Calu3 (cell line): ENCODE measurements at regions not wholly inside any gene's neighbourhood (a gene's known extent, or its start where the extent isn't known, plus 50 kb on each side); places are given as distances from the start of the nearest gene placed in this dataset.

Experiments
- BruUV-seq: library from RNA; stranded (reverse); fragments of 400-500 nt; replicated peaks from 2 replicates; lab custom pipeline; 2021; lab: Mats Ljungman, UMichigan
- CTCF ChIA-PET: fragments of 300-600 bp; sonication (Branson Sonifier 250); formaldehyde crosslinking; loops from one replicate; lab custom pipeline; 2022; ENCODE audit warnings: antibody characterized with exemption; lab: Charles Lee
- DNase-seq: peaks from one replicate; pipeline ENCODE4 v3.0.0; 2022
- H3K27ac Mint-ChIP-seq: one replicate; pipeline ENCODE4 v1.8.0; 2022; ENCODE audit warnings: mixed read lengths; ENCODE audit not compliant: unreplicated experiment
- H3K27me3 Mint-ChIP-seq: one replicate; pipeline ENCODE4 v1.8.0; 2022; ENCODE audit warnings: mixed read lengths; ENCODE audit not compliant: unreplicated experiment
- H3K36me3 Mint-ChIP-seq: one replicate; pipeline ENCODE4 v1.8.0; 2022; ENCODE audit warnings: mild to moderate bottlenecking, moderate library complexity, mixed read lengths; ENCODE audit not compliant: insufficient read depth, unreplicated experiment
- H3K4me1 Mint-ChIP-seq: one replicate; pipeline ENCODE4 v1.8.0; 2022; ENCODE audit warnings: mild to moderate bottlenecking, low read depth, mixed read lengths; ENCODE audit not compliant: unreplicated experiment
- H3K4me3 Mint-ChIP-seq: one replicate; pipeline ENCODE4 v1.8.0; 2022; ENCODE audit warnings: mild to moderate bottlenecking, low read depth, moderate library complexity, mixed read lengths; ENCODE audit not compliant: unreplicated experiment
- H3K9me3 Mint-ChIP-seq: one replicate; pipeline ENCODE4 v1.8.0; 2022; ENCODE audit warnings: low read depth, mixed read lengths; ENCODE audit not compliant: unreplicated experiment
- CTCF ChIP-seq: fragments of 200-600 bp; IDR thresholded peaks from one replicate; pipeline ENCODE4 v1.8.0; 2022; ENCODE audit warnings: antibody characterized with exemption; ENCODE audit not compliant: unreplicated experiment
- intact Hi-C: fragments of 100-400 bp; cut with micrococcal nuclease; formaldehyde crosslinking; loops from one replicate; pipeline ENCODE4 v1.10.0; 2022; ENCODE audit not compliant: unreplicated experiment

DNA sequence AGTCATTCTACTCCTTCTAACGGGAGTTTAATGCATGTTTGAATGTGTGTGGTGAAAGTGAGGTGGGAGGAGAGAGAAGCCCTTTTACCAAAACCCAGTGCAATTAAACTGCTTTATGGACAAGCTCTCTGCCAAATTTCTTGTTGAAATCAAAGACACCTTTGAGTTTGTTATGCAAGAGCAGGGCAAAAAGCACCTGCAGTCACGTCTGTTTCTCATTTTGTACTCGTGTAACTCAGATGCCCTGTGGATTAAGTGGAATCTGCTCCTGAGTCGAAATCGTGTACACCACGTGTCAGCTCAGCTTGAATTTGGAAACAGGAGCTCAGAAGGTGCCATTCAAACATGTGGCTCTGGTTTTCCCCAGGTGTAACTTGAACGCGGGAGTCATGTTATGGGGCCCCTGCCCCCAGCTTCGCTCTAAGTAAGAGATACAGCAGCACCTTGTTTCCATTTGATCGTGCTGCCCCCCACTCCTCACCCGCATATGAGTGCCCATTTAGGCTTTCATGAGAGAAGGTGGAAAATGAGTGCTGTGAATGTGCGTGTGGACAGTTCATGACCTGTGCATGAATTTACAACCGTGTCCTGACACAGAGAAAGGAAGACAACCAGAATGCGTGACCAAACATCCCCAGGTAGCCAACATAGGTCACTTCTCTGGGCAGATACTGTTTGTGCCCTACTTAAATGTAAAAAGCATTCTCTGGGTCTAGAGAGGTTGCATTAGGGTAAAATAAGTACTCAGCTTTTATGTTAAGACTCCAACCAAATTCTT lies 347.0 kb upstream of the SLC30A5 start:
- Mint-ChIP-seq H3K36me3 (no peaks in the 10 kb centered on the region), H3K9me3 (peaks cover 2% of the 10 kb centered on the region), H3K27ac (no peak overlapping the region), H3K4me3 (no peak overlapping the region), H3K27me3 (no peaks in the 10 kb centered on the region), H3K4me1 (no peaks in the 10 kb centered on the region)
- intact Hi-C loops = loop anchor here (10.0 kb wide), 1 partner anchor 462 kb away; no protein-coding TSS in a partner anchor
- CTCF ChIA-PET = no interaction called here
- BruUV-seq = no TSS peak
- DNase-seq = no peak
- no peak for TF ChIP-seq CTCF

DNA sequence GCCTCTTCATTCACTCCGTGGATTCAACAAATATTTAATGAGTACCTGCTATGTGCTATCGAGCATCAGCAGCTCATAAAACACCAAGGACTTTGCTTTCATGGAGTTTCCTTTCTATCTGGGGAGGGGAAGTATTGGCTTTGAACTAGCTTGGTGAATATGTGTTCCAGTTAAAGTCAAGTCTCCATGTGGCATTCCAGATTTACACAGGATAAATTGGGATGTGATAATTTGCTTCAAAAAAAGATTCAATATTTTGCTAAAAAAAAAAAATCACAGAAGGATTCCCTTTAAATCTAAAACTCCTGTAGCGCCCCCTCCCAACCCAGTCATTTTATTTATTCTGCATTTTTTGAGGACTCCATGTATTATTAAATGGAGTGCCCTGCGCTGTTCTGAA lies 346.3 kb upstream of the SLC30A5 start:
- CTCF ChIA-PET = no interaction called here
- no peaks in the 10 kb centered on the region for H3K9me3 Mint-ChIP-seq

DNA sequence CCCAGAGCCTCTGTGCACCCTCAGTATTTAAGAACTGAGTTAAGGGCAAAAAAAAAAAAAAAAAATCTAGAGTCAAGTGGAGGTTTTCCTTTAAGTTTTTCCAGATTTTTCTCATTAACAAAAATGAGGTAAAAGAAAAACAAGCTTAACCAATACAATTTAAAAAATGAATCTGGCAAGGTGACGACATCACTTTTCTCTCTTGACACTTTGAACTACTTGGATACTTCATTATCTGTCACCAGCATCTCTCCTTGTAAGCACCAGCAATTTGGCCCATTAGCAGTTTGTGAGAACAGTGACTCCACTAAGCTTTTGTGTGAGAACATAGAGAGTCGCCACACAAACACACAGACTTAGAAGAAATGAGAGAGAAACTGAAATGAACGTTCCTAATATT lies 345.7 kb upstream of the SLC30A5 start:
- BruUV-seq = no TSS peak
- CTCF ChIA-PET = interaction anchor here (0.6 kb wide), 1 partner anchor 43 kb away, joined by 3 read pairs; no protein-coding TSS in a partner anchor
- no peaks in the 10 kb centered on the region for H3K36me3 Mint-ChIP-seq
- DNase-seq = no peak
- H3K4me1 Mint-ChIP-seq = no peaks in the 10 kb centered on the region
- no peak overlapping the region for H3K27ac Mint-ChIP-seq
- intact Hi-C loops = loop anchor here (10.0 kb wide), 1 partner anchor 463 kb away; no protein-coding TSS in a partner anchor
- no peak for TF ChIP-seq CTCF
- H3K27me3 Mint-ChIP-seq = no peaks in the 10 kb centered on the region
- no peaks in the 10 kb centered on the region for H3K9me3 Mint-ChIP-seq
- no peak overlapping the region for H3K4me3 Mint-ChIP-seq

More for the DNA sequence above, 346.3 kb upstream of the SLC30A5 start:
- intact Hi-C loops = loop anchor here (10.0 kb wide), 1 partner anchor 463 kb away; no protein-coding TSS in a partner anchor
- H3K4me1 Mint-ChIP-seq = no peaks in the 10 kb centered on the region
- no peaks in the 10 kb centered on the region for H3K27me3 Mint-ChIP-seq
- no peak overlapping the region for H3K27ac Mint-ChIP-seq
- no peak for TF ChIP-seq CTCF
- no TSS peak for BruUV-seq
- no peaks in the 10 kb centered on the region for H3K36me3 Mint-ChIP-seq
- H3K4me3 Mint-ChIP-seq = no peak overlapping the region
- no peak for DNase-seq

DNA sequence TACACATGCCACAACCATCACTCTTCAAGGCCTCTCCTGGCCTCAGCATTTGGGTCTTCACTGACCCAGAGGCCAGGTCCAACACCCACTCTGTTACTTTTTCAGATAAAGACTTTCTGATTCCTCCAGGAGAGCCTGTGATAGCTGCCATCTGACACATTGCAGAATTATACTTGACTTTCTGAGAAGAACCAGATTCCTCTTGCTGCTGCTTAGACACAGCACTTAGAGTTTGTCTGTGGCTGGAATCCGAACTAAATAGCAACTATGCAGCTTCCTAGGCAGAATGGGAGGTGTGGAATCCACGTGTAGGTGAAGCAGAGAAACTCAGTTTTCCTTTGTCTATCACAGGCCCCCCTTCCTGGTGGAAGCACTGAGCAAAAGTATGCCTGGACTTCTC lies 344.7 kb upstream of the SLC30A5 start:
- DNase-seq = no peak
- intact Hi-C loops = loop anchor here (10.0 kb wide), 1 partner anchor 464 kb away; no protein-coding TSS in a partner anchor
- Mint-ChIP-seq H3K4me3 (no peak overlapping the region), H3K27me3 (no peaks in the 10 kb centered on the region), H3K9me3 (no peaks in the 10 kb centered on the region), H3K36me3 (no peaks in the 10 kb centered on the region), H3K4me1 (no peaks in the 10 kb centered on the region), H3K27ac (no peak overlapping the region)
- CTCF ChIA-PET = no interaction called here
- no peak for TF ChIP-seq CTCF
- no TSS peak for BruUV-seq
